K562 (cell line): ENCODE measurements at regions not wholly inside any gene's neighbourhood (a gene's known extent, or its start where the extent isn't known, plus 50 kb on each side); places are given as distances from the start of the nearest gene placed in this dataset.

Experiments
- ATAC-seq: fragments of 200-7000 bp; cut with Tn5 transposase; 3 replicates; pipeline ENCODE4 v1.9.1; 2020; ENCODE audit warnings: moderate library complexity
- BruUV-seq: library from RNA; stranded (reverse); fragments of 400-500 nt; replicated peaks from 2 replicates; lab custom pipeline; 2021; lab: Mats Ljungman, UMichigan
- CTCF ChIA-PET: fragments of 300-600 bp; formaldehyde crosslinking; extraction: SDS; loops from one replicate; lab custom pipeline; 2021; ENCODE audit warnings: low intra/inter-chr PET ratio; lab: Yijun Ruan, JAX
- POLR2A ChIA-PET: fragments of 300-600, 350-650 bp; sonication (Branson Sonifier 250); formaldehyde crosslinking; extraction: SDS; loops from one replicate; lab custom pipeline; 2021; ENCODE audit warnings: antibody characterized with exemption, inconsistent platforms; lab: Yijun Ruan, JAX
- DNase-seq, 4 experiments: peaks; one replicate each; pipeline versions ENCODE4 v3.0.0 to v3.0.0-alpha.2; 2011 to 2018; ENCODE audit warnings: low spot score in 3 of 4, mixed read lengths in 3 of 4; ENCODE audit errors: extremely low read depth in 1 of 4
- FAIRE-seq: peaks from 2 replicates; lab custom pipeline; 2011; peaks lifted over from hg19 to GRCh38; lab: Jason Lieb, UNC
- H2AFZ ChIP-seq: 2 replicates; pipeline ENCODE4 v1.6.0; 2011; ENCODE audit warnings: low read depth, low read length, control low read depth, inconsistent platforms
- H3K27ac ChIP-seq: fragments of 200-600 bp; 3 replicates; pipeline ENCODE4 v1.8.0; 2011; ENCODE audit warnings: low read depth, mild to moderate bottlenecking, control low read depth, inconsistent platforms, low read length, moderate library complexity, mixed read lengths; ENCODE audit errors: extremely low read depth
- H3K27me3 ChIP-seq, 2 experiments: fragments of 300-600 bp in 1 of 2; 2 replicates in 1 of 2; 3 replicates in 1 of 2; pipeline versions ENCODE4 v1.6.0 to v1.8.0; 2011; ENCODE audit warnings: inconsistent platforms in 2 of 2, low read length in 2 of 2, mild to moderate bottlenecking in 1 of 2, mixed read lengths in 1 of 2, moderate library complexity in 1 of 2; ENCODE audit not compliant: control insufficient read depth in 2 of 2, insufficient read depth in 2 of 2
- H3K36me3 ChIP-seq: fragments of 300-600 bp; 3 replicates; pipeline ENCODE4 v1.8.0; 2011; ENCODE audit warnings: mild to moderate bottlenecking, low read length, inconsistent platforms; ENCODE audit not compliant: control insufficient read depth, insufficient read depth
- H3K4me1 ChIP-seq, 2 experiments: fragments of 200-600 bp in 1 of 2; replicated peaks in 1 of 2; 2 replicates in 1 of 2; 3 replicates in 1 of 2; pipeline versions ENCODE4 v1.5.1 to v1.8.0; 2011; ENCODE audit warnings: inconsistent platforms in 2 of 2, low read length in 2 of 2, mild to moderate bottlenecking in 1 of 2, mixed read lengths in 1 of 2, moderate library complexity in 1 of 2; ENCODE audit not compliant: control insufficient read depth in 2 of 2, insufficient read depth in 2 of 2
- H3K4me2 ChIP-seq: 2 replicates; pipeline ENCODE4 v1.6.1; 2011; ENCODE audit warnings: low read length, control low read depth, inconsistent platforms, mixed read lengths; ENCODE audit not compliant: insufficient read depth
- H3K4me3 ChIP-seq: fragments of 200-600 bp; sonication (generic), shearing (Covaris generic); 2 replicates; pipeline ENCODE4 v1.5.1; 2016; ENCODE audit warnings: control low read depth, inconsistent platforms
- H3K79me2 ChIP-seq: fragments of 200-600 bp; 3 replicates; pipeline ENCODE4 v1.8.0; 2011; ENCODE audit warnings: low read length, inconsistent platforms; ENCODE audit not compliant: control insufficient read depth, insufficient read depth
- H3K9ac ChIP-seq, 2 experiments: 2 replicates each; pipeline versions ENCODE4 v1.6.0 to v1.6.1; 2011; ENCODE audit warnings: low read depth in 2 of 2, low read length in 2 of 2, control low read depth in 1 of 2, inconsistent platforms in 1 of 2, mild to moderate bottlenecking in 1 of 2, mixed read lengths in 1 of 2; ENCODE audit not compliant: insufficient read depth in 1 of 2
- H3K9me1 ChIP-seq: one replicate; pipeline ENCODE4 v1.6.0; 2011; ENCODE audit warnings: inconsistent platforms, mild to moderate bottlenecking, low read length, moderate library complexity; ENCODE audit not compliant: control insufficient read depth, insufficient read depth
- H3K9me3 ChIP-seq: replicated peaks from 2 replicates; pipeline ENCODE4 v1.5.1; 2011; ENCODE audit warnings: low read depth, low read length, inconsistent platforms; ENCODE audit not compliant: control insufficient read depth, insufficient read depth
- H4K20me1 ChIP-seq: replicated peaks from 2 replicates; pipeline ENCODE4 v1.6.1; 2011; ENCODE audit warnings: low read length, inconsistent platforms, mixed read lengths; ENCODE audit not compliant: control insufficient read depth, insufficient read depth
- EZH2 ChIP-seq: IDR thresholded peaks from 2 replicates; pipeline ENCODE4 v1.6.1; 2012; ENCODE audit warnings: low read depth, mild to moderate bottlenecking, inconsistent platforms, low read length, borderline replicate concordance
- HMGN3 ChIP-seq: IDR thresholded peaks from 2 replicates; pipeline ENCODE4 v1.6.1; 2011; ENCODE audit warnings: borderline replicate concordance, low read depth, mild to moderate bottlenecking, mixed read lengths, low read length; ENCODE audit not compliant: insufficient read length; ENCODE audit errors: extremely low read depth
- MTA2 ChIP-seq: fragments of 450-650 bp; IDR thresholded peaks from 2 replicates; pipeline ENCODE4 v1.6.1; 2016; ENCODE audit warnings: low read depth
- NR2C1 ChIP-seq, 2 experiments: fragments of 450-650 bp; IDR thresholded peaks; 2 replicates each; pipeline ENCODE4 v1.6.1; 2017; ENCODE audit warnings: mild to moderate bottlenecking in 2 of 2, antibody characterized with exemption in 1 of 2, inconsistent platforms in 1 of 2, missing compliant biosample characterization in 1 of 2, missing genetic modification characterization in 1 of 2
- TCFL5 ChIP-seq: fragments of 250-450 bp; sonication (Bioruptor Pico); conservative IDR thresholded peaks from 2 replicates; pipeline ENCODE4 v1.6.1; 2021; ENCODE audit warnings: mild to moderate bottlenecking, moderate library complexity, matching md5 sums
- YY1 ChIP-seq, 3 experiments: IDR thresholded peaks; 2 replicates each; pipeline ENCODE4 v1.6.1; 2011; ENCODE audit warnings: low read length in 2 of 3, mild to moderate bottlenecking in 2 of 3, moderate library complexity in 2 of 3, borderline replicate concordance in 1 of 3, control low read depth in 1 of 3, low read depth in 1 of 3; ENCODE audit not compliant: insufficient read depth in 3 of 3, insufficient replicate concordance in 2 of 3, control insufficient read depth in 1 of 3, insufficient read length in 1 of 3; ENCODE audit errors: extremely low read depth in 1 of 3
- ZNF644 ChIP-seq: fragments of 200-800 bp; sonication (Bioruptor generic); IDR thresholded peaks from 2 replicates; pipeline ENCODE4 v1.6.1; 2016; ENCODE audit warnings: low read depth, missing genetic modification characterization, missing compliant biosample characterization
- WGBS: fragments of 100-300 bp; shearing (Covaris generic); methylation state at CpG from one replicate; pipeline ENCODE4 v1.1.6; 2016; ENCODE audit warnings: low coverage, mixed read lengths; ENCODE audit not compliant: insufficient coverage; ENCODE audit errors: missing lambda C conversion rate; 5-methylcytosine and 5-hydroxymethylcytosine counted together
- in situ Hi-C: fragments of 300-500 bp; cut with MboI; formaldehyde crosslinking; loops from 4 replicates; pipeline ENCODE4 v1.15.0; 2018; ENCODE audit warnings: inconsistent platforms, mixed read lengths
- intact Hi-C: fragments of 100-400 bp; cut with micrococcal nuclease; formaldehyde crosslinking; loops from 2 replicates; pipeline ENCODE4 v1.14.2; 2022
- TF ChIP-seq, protein P1 (sequence below), 2 experiments: fragments of 450-650 bp in 1 of 2; sonication (generic) in 1 of 2; formaldehyde crosslinking in 1 of 2; IDR thresholded peaks in 1 of 2; conservative IDR thresholded peaks in 1 of 2; 2 replicates each; pipeline versions ENCODE4 v1.6.1 to v1.8.1; 2016 to 2023; ENCODE audit warnings: mild to moderate bottlenecking in 2 of 2, moderate library complexity in 2 of 2, inconsistent platforms in 1 of 2, missing genetic modification reagents in 1 of 2
- TF ChIP-seq, protein P2 (sequence below), 3 experiments: fragments of 200-800 bp in 1 of 3; sonication (Bioruptor generic) in 1 of 3; sonication (generic) in 1 of 3; formaldehyde crosslinking in 1 of 3; IDR thresholded peaks; 2 replicates each; pipeline versions ENCODE4 v1.6.1 to v1.8.0; 2016 to 2022; ENCODE audit warnings: mild to moderate bottlenecking in 2 of 3, missing compliant biosample characterization in 2 of 3, missing genetic modification characterization in 2 of 3, missing genetic modification reagents in 1 of 3
- TF ChIP-seq, protein P3 (sequence below): fragments of 200-800 bp; sonication (Bioruptor generic); IDR thresholded peaks from 2 replicates; pipeline ENCODE4 v1.6.1; 2017; ENCODE audit warnings: missing genetic modification characterization, missing compliant biosample characterization

DNA sequence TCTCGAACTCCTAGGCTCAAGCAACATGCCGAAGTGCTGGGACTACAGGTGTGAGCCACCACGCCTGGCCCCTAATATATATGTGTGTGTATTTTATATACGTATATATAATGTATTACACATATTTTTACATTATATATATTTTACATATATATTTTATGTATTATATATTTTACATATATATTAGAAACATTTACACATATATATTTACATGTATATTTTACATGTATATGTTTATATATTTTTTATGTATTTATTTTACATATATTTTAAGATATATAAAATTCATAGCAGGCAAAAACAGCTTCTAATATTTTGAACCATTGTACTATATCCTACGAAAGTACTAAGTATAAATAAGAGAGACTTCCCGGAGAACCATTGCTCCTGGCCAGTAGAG, 455.1 kb downstream of the XYLT1 start:
- H3K4me1 ChIP-seq = peaks cover 7 to 21% of the 10 kb centered on the region in 2 experiments; a peak in 4 of 5 replicates
- 57% methylated on average over 6 of the region's 6 CpGs for WGBS
- ATAC-seq (no peak; the same call in 1 of the 3 replicates), FAIRE-seq (no peak), DNase-seq (peak in 1 of 4 experiments; percentile 22)
- POLR2A ChIA-PET = interaction anchor here (0.6 to 1.1 kb wide), 3 partner anchors 16 to 23 kb away, joined by 3 to 4 read pairs (median 3); no protein-coding TSS in a partner anchor
- peak overlapping the region; percentile 63 to 94; a peak in 3 of 4 replicates for H3K9ac ChIP-seq
- no peaks in the 10 kb centered on the region for H3K27me3 ChIP-seq
- H3K36me3 ChIP-seq = peaks cover 7% of the 10 kb centered on the region
- H3K79me2 ChIP-seq = peaks cover 49% of the 10 kb centered on the region
- H4K20me1 ChIP-seq = no peaks in the 10 kb centered on the region
- intact Hi-C loops = no loop called here
- BruUV-seq = no TSS peak
- peak overlapping the region; percentile 100; the same call in 2 of the 3 replicates for H3K27ac ChIP-seq
- H3K4me3 ChIP-seq = peak overlapping the region; percentile 48; the same call in 1 of the 2 replicates
- TF ChIP-seq EZH2 (no peak), YY1 (IDR thresholded peaks at IDR 0.05; ENCODE audit: borderline replicate concordance in 1 of 3, control insufficient read depth in 1 of 3, extremely low read depth in 1 of 3, insufficient read depth in 3 of 3, insufficient read length in 1 of 3, insufficient replicate concordance in 2 of 3, low read depth in 1 of 3, low read length in 2 of 3) (no peak), MTA2 (no peak), HMGN3 (no peak), TCFL5 (no peak), ZNF644 (no peak), NR2C1 (IDR thresholded peaks at IDR 0.05) (no peak), NR2C1 (tag; IDR thresholded peaks at IDR 0.05) (no peak)
- TF ChIP-seq, protein P1, sequence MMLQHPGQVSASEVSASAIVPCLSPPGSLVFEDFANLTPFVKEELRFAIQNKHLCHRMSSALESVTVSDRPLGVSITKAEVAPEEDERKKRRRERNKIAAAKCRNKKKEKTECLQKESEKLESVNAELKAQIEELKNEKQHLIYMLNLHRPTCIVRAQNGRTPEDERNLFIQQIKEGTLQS (IDR thresholded peaks at IDR 0.05) = no peak
- TF ChIP-seq, protein P1 (CRISPR knock-in tag; conservative IDR thresholded peaks at IDR 0.05) = no peak
- TF ChIP-seq, protein P2, sequence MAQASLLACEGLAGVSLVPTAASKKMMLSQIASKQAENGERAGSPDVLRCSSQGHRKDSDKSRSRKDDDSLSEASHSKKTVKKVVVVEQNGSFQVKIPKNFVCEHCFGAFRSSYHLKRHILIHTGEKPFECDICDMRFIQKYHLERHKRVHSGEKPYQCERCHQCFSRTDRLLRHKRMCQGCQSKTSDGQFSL (CRISPR knock-in tag; IDR thresholded peaks at IDR 0.05) = no peak
- TF ChIP-seq, protein P2 (tag; IDR thresholded peaks at IDR 0.05) = no peak
- TF ChIP-seq, protein P3, sequence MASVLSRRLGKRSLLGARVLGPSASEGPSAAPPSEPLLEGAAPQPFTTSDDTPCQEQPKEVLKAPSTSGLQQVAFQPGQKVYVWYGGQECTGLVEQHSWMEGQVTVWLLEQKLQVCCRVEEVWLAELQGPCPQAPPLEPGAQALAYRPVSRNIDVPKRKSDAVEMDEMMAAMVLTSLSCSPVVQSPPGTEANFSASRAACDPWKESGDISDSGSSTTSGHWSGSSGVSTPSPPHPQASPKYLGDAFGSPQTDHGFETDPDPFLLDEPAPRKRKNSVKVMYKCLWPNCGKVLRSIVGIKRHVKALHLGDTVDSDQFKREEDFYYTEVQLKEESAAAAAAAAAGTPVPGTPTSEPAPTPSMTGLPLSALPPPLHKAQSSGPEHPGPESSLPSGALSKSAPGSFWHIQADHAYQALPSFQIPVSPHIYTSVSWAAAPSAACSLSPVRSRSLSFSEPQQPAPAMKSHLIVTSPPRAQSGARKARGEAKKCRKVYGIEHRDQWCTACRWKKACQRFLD (CRISPR knock-in tag) = no peak
- no peaks in the 10 kb centered on the region for H3K9me1 ChIP-seq
- H3K9me3 ChIP-seq = 0 out of 2 replicates have a peak, but pooled peaks cover 3% of the 10 kb centered on the region
- H3K4me2 ChIP-seq = peak overlapping the region; percentile 98
- no peak overlapping the region for H2AFZ ChIP-seq
- CTCF ChIA-PET = no interaction called here
- in situ Hi-C loops = no loop called here
